ENCODE measurements at regions not wholly inside any gene's neighbourhood (a gene's known extent, or its start where the extent isn't known, plus 50 kb on each side); places are given as distances from the start of the nearest gene placed in this dataset.

GRCh38 chr4:71277353-71277752 is 61.5 kb upstream of the SLC4A4 start:
- no peak overlapping the region for H3K4me3 ChIP-seq (ENCODE audit: severe bottlenecking)
- H3K36me3 ChIP-seq (ENCODE audit: low read depth) = no peaks in the 10 kb centered on the region
- no peaks in the 10 kb centered on the region for H3K4me1 ChIP-seq (ENCODE audit: insufficient read depth, poor library complexity, severe bottlenecking)
- H3K27me3 ChIP-seq (ENCODE audit: insufficient read depth, poor library complexity, severe bottlenecking) = no peaks in the 10 kb centered on the region
- TF ChIP-seq CTCF (IDR thresholded peaks at IDR 0.05; ENCODE audit: poor library complexity, severe bottlenecking) = no peak
- no peak overlapping the region for H3K27ac ChIP-seq (ENCODE audit: poor library complexity, severe bottlenecking)
- ATAC-seq (ENCODE audit: low read depth) = no peak
- no peaks in the 10 kb centered on the region for H3K9me3 ChIP-seq (ENCODE audit: severe bottlenecking)
- DNase-seq (ENCODE audit: low spot score) = no peak

GRCh38 chr4:71283642-71284257 is 55.1 kb upstream of the SLC4A4 start:
- no peaks in the 10 kb centered on the region for H3K9me3 ChIP-seq (ENCODE audit: severe bottlenecking)
- no peak for TF ChIP-seq CTCF (IDR thresholded peaks at IDR 0.05; ENCODE audit: poor library complexity, severe bottlenecking)
- no peaks in the 10 kb centered on the region for H3K27me3 ChIP-seq (ENCODE audit: insufficient read depth, poor library complexity, severe bottlenecking)
- H3K27ac ChIP-seq (ENCODE audit: poor library complexity, severe bottlenecking) = no peak overlapping the region
- H3K36me3 ChIP-seq (ENCODE audit: low read depth) = no peaks in the 10 kb centered on the region
- no peak for ATAC-seq (ENCODE audit: low read depth)
- H3K4me3 ChIP-seq (ENCODE audit: severe bottlenecking) = no peak overlapping the region
- no peak for DNase-seq (ENCODE audit: low spot score)
- H3K4me1 ChIP-seq (ENCODE audit: insufficient read depth, poor library complexity, severe bottlenecking) = no peaks in the 10 kb centered on the region

- no peaks in the 10 kb centered on the region for H3K4me1 ChIP-seq (ENCODE audit: insufficient read depth, poor library complexity, severe bottlenecking)
- no peak overlapping the region for H3K27ac ChIP-seq (ENCODE audit: poor library complexity, severe bottlenecking)
- DNase-seq (ENCODE audit: low spot score) = no peak
- no peaks in the 10 kb centered on the region for H3K9me3 ChIP-seq (ENCODE audit: severe bottlenecking)
- no peaks in the 10 kb centered on the region for H3K27me3 ChIP-seq (ENCODE audit: insufficient read depth, poor library complexity, severe bottlenecking)
- no peak overlapping the region for H3K4me3 ChIP-seq (ENCODE audit: severe bottlenecking)
- no peak for TF ChIP-seq CTCF (IDR thresholded peaks at IDR 0.05; ENCODE audit: poor library complexity, severe bottlenecking)
- H3K36me3 ChIP-seq (ENCODE audit: low read depth) = no peaks in the 10 kb centered on the region
- no peak for ATAC-seq (ENCODE audit: low read depth)
Measured at GRCh38 chr4:71287305-71287704, 51.5 kb upstream of the SLC4A4 start.

GRCh38 chr4:71288875-71289274 is 49.9 kb upstream of the SLC4A4 start:
- DNase-seq (ENCODE audit: low spot score) (no peak), ATAC-seq (ENCODE audit: low read depth) (no peak)
- no peak overlapping the region for H3K4me3 ChIP-seq (ENCODE audit: severe bottlenecking)
- H3K27me3 ChIP-seq (ENCODE audit: insufficient read depth, poor library complexity, severe bottlenecking) = no peaks in the 10 kb centered on the region
- H3K4me1 ChIP-seq (ENCODE audit: insufficient read depth, poor library complexity, severe bottlenecking) = no peaks in the 10 kb centered on the region
- H3K36me3 ChIP-seq (ENCODE audit: low read depth) = no peaks in the 10 kb centered on the region
- no peak overlapping the region for H3K27ac ChIP-seq (ENCODE audit: poor library complexity, severe bottlenecking)
- H3K9me3 ChIP-seq (ENCODE audit: severe bottlenecking) = no peaks in the 10 kb centered on the region
- TF ChIP-seq CTCF (IDR thresholded peaks at IDR 0.05; ENCODE audit: poor library complexity, severe bottlenecking) = no peak
